ENCODE measurements at regions not wholly inside any gene's neighbourhood (a gene's known extent, or its start where the extent isn't known, plus 50 kb on each side); places are given as distances from the start of the nearest gene placed in this dataset.

DNA sequence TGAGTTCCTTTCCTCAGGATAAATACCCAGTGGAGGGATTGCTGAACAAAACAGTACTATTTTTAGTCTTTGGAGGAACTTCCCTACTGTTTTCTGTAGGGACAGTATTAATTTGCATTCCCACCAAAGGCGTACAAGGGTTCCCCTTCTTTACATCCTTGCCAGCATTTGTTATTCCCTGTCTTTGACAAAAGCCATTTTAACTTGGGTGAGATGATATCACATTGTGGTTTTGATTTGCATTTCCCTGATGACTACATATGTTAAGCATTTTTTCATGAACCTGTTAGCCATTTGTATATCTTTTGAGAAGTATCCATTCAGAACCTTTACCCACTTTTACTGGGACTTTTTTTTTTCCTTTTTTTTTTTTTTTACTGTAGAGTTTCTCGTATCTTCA is 126.2 kb upstream of the ANXA10 start:
- 100% methylated on average over 1 of the region's 2 CpGs; no CpG with 5 or more reads in 1 of the 2 experiments for WGBS, 2 experiments (ENCODE audit: insufficient coverage in 1 of 2, insufficient read length in 1 of 2)
- H3K27me3 Mint-ChIP-seq (ENCODE audit: insufficient read depth): no peaks in the 10 kb centered on the region

DNA sequence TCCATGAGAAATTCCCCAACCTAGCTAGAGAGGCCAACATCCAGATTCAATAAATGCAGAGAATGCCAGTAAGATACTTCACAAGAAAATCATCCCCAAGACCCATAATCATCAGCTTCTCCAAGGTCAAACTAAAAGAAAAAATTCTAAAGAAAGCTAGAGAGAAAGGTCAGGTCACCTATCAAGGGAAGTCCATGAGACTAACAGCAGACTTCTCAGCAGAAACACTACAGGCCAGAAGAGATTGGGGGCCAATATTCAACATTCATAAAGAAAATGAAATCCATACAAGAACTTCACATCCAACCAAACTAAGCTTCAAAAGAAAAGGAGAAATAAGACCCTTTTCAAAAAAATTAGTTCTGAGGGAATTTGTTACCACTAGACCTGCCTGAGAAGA is 118.8 kb upstream of the ANXA10 start:
- peaks cover 25% of the 10 kb centered on the region for H3K9me3 ChIP-seq (ENCODE audit: control insufficient read depth, low read length)
- TF ChIP-seq, protein P1, sequence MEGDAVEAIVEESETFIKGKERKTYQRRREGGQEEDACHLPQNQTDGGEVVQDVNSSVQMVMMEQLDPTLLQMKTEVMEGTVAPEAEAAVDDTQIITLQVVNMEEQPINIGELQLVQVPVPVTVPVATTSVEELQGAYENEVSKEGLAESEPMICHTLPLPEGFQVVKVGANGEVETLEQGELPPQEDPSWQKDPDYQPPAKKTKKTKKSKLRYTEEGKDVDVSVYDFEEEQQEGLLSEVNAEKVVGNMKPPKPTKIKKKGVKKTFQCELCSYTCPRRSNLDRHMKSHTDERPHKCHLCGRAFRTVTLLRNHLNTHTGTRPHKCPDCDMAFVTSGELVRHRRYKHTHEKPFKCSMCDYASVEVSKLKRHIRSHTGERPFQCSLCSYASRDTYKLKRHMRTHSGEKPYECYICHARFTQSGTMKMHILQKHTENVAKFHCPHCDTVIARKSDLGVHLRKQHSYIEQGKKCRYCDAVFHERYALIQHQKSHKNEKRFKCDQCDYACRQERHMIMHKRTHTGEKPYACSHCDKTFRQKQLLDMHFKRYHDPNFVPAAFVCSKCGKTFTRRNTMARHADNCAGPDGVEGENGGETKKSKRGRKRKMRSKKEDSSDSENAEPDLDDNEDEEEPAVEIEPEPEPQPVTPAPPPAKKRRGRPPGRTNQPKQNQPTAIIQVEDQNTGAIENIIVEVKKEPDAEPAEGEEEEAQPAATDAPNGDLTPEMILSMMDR (conservative IDR thresholded peaks at IDR 0.05): no peak
- H3K36me3 ChIP-seq (ENCODE audit: control insufficient read depth, insufficient read depth, low read length): no peaks in the 10 kb centered on the region
- H3K27me3 ChIP-seq (ENCODE audit: control insufficient read depth, insufficient read depth, low read length, poor library complexity, severe bottlenecking): no peaks in the 10 kb centered on the region
- no peak overlapping the region for H3K27ac ChIP-seq (ENCODE audit: low read depth, low read length)
- peaks cover 2% of the 10 kb centered on the region for H3K36me3 Mint-ChIP-seq (ENCODE audit: low read depth)
- no peak for DNase-seq
- no peaks in the 10 kb centered on the region for H3K4me1 ChIP-seq (ENCODE audit: control insufficient read depth, insufficient read depth, low read length)
- no peak overlapping the region for H3K4me3 ChIP-seq (ENCODE audit: low read length)
- peaks cover 53% of the 10 kb centered on the region for H3K9me3 Mint-ChIP-seq
- H3K27ac Mint-ChIP-seq: no peak overlapping the region
- H3K4me1 Mint-ChIP-seq: no peaks in the 10 kb centered on the region
- no peak overlapping the region for H3K9ac ChIP-seq (ENCODE audit: extremely low read depth, low read length, poor library complexity, severe bottlenecking)
- H3K27me3 Mint-ChIP-seq (ENCODE audit: insufficient read depth): no peaks in the 10 kb centered on the region
- H3K4me3 Mint-ChIP-seq: no peak overlapping the region

More for the DNA sequence above, 126.2 kb upstream of the ANXA10 start:
- Histone ChIP-seq H3K27ac (ENCODE audit: low read depth, low read length) (no peak overlapping the region), H3K4me1 (ENCODE audit: control insufficient read depth, insufficient read depth, low read length) (no peaks in the 10 kb centered on the region), H3K36me3 (ENCODE audit: control insufficient read depth, insufficient read depth, low read length) (no peaks in the 10 kb centered on the region), H3K4me3 (ENCODE audit: low read length) (no peak overlapping the region), H3K9ac (ENCODE audit: extremely low read depth, low read length, poor library complexity, severe bottlenecking) (no peak overlapping the region), H3K9me3 (ENCODE audit: control insufficient read depth, low read length) (no peaks in the 10 kb centered on the region), H3K27me3 (ENCODE audit: control insufficient read depth, insufficient read depth, low read length, poor library complexity, severe bottlenecking) (no peaks in the 10 kb centered on the region)
- no peak overlapping the region for H3K4me3 Mint-ChIP-seq
- H3K9me3 Mint-ChIP-seq: peaks cover 2% of the 10 kb centered on the region
- no peaks in the 10 kb centered on the region for H3K4me1 Mint-ChIP-seq
- DNase-seq: no peak
- H3K27ac Mint-ChIP-seq: no peak overlapping the region
- no peaks in the 10 kb centered on the region for H3K36me3 Mint-ChIP-seq (ENCODE audit: low read depth)
- TF ChIP-seq, protein P1 (conservative IDR thresholded peaks at IDR 0.05): no peak

DNA sequence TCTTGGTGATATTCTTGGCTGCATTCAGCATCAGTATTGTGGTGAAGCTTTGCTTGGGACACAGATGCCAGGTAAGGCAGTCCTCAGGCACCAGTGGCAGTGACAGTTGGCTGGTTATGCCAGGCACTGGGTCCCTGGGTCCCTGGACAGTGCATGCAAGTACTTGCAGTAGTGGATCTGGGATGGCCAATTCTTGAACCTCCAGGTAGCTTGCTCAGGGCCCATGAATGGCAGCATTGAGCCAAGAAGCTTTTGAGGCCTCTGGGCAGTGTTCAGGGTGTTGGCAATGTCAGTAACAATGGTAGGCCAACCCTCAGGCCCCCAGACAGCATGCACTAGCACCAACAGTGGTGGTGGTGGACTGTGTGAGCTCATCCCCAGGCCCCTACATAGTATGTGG is 106.8 kb upstream of the ANXA10 start:
- Histone ChIP-seq H3K27me3 (ENCODE audit: control insufficient read depth, insufficient read depth, low read length, poor library complexity, severe bottlenecking) (no peaks in the 10 kb centered on the region), H3K27ac (ENCODE audit: low read depth, low read length) (no peak overlapping the region), H3K4me1 (ENCODE audit: control insufficient read depth, insufficient read depth, low read length) (no peaks in the 10 kb centered on the region), H3K9ac (ENCODE audit: extremely low read depth, low read length, poor library complexity, severe bottlenecking) (no peak overlapping the region), H3K36me3 (ENCODE audit: control insufficient read depth, insufficient read depth, low read length) (no peaks in the 10 kb centered on the region), H3K9me3 (ENCODE audit: control insufficient read depth, low read length) (no peaks in the 10 kb centered on the region), H3K4me3 (ENCODE audit: low read length) (no peak overlapping the region)
- Mint-ChIP-seq H3K27ac (no peak overlapping the region), H3K27me3 (ENCODE audit: insufficient read depth) (no peaks in the 10 kb centered on the region), H3K4me1 (no peaks in the 10 kb centered on the region), H3K9me3 (peaks cover 15% of the 10 kb centered on the region), H3K4me3 (no peak overlapping the region), H3K36me3 (ENCODE audit: low read depth) (no peaks in the 10 kb centered on the region)
- TF ChIP-seq, protein P1 (conservative IDR thresholded peaks at IDR 0.05): no peak
- no peak for DNase-seq

All from endodermal cell (in vitro differentiated cells).